AG09319 (cell line): ENCODE measurements at regions not wholly inside any gene's neighbourhood (a gene's known extent, or its start where the extent isn't known, plus 50 kb on each side); places are given as distances from the start of the nearest gene placed in this dataset.

Experiments used
- DNase-seq: peaks from one replicate; pipeline ENCODE4 v3.0.0-alpha.2; 2010; ENCODE audit warnings: low read depth; ENCODE audit errors: extremely low read depth
- TF ChIP-seq, protein P1 (sequence below): IDR thresholded peaks from 2 replicates; pipeline ENCODE4 v1.5.1; 2011; ENCODE audit warnings: low read depth, mild to moderate bottlenecking, inconsistent platforms, low read length, moderate library complexity

DNA sequence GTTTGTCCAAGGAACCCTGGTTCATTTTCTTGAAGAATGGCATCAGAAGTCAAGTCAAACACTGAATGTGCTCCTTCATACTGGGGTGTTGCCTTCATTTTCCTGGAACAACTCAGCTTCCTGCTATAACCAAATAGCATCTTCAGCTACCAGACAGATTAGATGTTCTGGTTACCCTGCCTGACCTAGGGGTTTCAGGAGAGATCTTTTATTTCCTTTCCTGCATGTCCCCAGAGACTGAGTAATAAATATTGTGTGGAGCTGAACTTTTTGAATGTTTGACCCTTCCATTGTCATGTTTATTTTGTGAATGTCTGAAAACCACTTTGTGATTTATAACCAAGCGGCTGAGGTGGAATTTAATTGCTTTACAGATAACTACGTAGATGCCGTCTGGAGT, 147.1 kb downstream of the IRX1 start:
- TF ChIP-seq, protein P1, sequence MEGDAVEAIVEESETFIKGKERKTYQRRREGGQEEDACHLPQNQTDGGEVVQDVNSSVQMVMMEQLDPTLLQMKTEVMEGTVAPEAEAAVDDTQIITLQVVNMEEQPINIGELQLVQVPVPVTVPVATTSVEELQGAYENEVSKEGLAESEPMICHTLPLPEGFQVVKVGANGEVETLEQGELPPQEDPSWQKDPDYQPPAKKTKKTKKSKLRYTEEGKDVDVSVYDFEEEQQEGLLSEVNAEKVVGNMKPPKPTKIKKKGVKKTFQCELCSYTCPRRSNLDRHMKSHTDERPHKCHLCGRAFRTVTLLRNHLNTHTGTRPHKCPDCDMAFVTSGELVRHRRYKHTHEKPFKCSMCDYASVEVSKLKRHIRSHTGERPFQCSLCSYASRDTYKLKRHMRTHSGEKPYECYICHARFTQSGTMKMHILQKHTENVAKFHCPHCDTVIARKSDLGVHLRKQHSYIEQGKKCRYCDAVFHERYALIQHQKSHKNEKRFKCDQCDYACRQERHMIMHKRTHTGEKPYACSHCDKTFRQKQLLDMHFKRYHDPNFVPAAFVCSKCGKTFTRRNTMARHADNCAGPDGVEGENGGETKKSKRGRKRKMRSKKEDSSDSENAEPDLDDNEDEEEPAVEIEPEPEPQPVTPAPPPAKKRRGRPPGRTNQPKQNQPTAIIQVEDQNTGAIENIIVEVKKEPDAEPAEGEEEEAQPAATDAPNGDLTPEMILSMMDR: no peak
- DNase-seq: no peak

DNA sequence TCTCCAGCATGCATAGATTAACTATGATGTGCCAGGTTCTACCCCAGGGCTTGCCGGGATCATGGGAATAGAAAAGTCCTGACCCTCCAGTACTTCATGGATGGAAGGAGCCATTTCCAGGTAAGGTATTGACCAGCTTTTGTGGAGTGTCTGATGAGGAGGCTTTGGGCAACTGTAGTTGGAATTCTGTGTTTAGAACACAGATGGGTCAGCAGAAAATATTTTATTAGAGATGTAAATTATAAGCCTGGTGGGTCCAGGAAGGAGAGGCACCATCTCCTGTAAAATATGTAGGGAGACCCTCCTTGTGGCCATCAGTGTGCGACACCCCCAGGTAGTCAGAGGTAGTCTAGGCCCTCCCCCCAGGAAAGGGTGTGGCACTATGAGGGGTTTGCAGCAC, 156.2 kb downstream of the IRX1 start:
- TF ChIP-seq, protein P1: no peak
- DNase-seq: no peak

DNA sequence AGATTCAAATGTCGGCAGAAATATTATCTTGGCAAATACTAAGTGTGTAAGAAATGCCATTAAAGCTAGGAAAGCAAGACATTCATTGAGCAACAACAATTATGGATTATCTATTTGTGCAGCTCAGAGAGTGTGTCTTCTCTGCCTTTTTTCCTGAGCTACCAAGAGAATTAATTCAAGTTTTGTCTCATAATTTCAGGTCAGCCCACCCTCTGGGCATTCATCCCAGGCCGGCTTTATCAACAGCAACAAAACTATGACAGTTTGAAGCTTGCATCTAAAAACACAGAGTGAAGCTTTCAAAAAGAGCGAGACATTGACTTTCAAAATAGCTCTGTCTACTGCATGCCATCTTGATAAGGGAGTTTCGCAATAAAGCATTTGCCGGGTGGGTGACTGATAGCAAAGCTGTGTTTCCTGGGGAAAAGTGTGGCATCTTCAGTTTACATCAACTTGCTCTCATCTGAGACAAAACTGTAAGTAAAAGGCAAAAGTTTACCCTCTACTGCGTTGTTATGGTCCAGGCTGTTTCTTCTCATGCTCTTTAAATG, 182.4 kb downstream of the IRX1 start:
- DNase-seq: no peak

DNA sequence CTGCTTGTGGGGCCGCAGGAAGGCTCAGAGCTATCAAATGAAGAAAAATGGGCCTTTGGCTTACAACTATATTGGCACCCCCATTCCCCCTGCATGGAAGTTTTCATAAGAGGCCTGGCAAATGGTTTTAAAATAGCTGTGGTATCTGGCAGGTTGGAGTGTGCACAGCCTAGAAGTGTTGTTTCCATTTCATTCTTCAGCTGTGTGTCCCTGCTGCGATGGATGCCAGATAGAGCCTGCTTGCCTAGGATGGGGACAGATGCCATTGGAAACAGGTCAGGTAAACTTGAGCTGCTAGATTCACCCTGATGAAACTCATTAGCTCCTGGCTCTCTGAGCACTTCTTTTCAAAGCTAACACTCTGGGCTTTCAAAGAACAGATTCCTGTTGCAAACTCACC, 183.3 kb downstream of the IRX1 start:
- no peak for DNase-seq
- TF ChIP-seq, protein P1: no peak

More for the DNA sequence above, 182.4 kb downstream of the IRX1 start:
- TF ChIP-seq, protein P1: no peak

DNA sequence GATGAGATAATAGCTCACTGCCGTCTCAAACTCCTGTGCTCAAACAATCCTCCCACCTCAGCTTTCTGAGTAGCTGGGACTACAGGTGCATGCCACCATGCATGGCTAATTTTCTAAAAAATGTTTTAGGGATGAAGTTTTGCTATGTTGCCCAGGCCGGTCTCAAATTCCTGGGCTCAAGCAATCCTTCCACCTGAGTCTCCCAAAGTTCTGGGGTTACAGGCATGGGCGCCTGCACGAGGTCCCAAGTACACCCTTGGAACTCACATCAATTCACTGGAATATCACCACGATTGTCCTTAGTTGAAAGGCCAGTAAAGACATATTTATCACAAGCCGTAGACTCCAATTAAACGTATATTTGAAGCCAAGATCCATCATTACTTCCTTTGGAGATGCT, 184.6 kb downstream of the IRX1 start:
- TF ChIP-seq, protein P1: no peak
- no peak for DNase-seq

DNA sequence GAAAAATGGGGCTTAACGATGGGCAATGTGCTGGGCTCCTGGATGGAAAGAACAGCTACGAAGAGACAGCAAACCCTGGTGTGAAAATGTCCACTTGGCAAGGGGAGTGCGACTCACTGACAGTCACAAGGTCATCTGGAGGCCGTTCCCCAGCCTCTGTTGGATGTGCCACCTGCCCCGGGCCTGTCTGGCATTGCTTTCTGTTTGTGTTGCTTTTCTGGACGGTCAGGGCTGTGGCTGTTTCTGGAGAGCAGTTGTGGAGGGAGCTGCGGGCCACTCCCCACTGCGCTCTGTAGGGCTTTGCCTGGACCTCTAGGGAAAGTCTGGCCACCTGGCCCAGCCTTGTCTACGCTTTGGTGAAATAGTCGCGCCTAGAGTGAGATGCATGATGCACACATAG, 185.3 kb downstream of the IRX1 start:
- DNase-seq: no peak
- TF ChIP-seq, protein P1: no peak

DNA sequence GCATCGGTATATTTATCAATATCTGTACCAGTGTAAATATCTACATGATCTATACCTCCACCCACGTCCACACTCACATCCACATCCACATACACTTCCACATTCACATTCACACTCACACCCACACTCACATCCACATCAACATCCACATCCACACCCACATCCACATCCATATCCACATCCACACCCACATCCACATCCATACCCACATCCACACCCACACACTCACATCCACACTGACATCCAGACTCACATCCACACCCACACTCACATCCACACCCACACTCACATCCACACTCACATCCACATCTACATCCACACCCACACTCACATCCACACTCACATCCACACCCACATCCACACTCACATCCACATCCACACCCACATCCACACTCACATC, 189.2 kb downstream of the IRX1 start:
- no peak for DNase-seq
- TF ChIP-seq, protein P1: no peak
